Transverse colon (tissue), 4 donors: ENCODE measurements at regions not wholly inside any gene's neighbourhood (a gene's known extent, or its start where the extent isn't known, plus 50 kb on each side); places are given as distances from the start of the nearest gene placed in this dataset.

Experiments
- POLR2AphosphoS5 ChIP-seq, 3 donors: sonication (generic); formaldehyde crosslinking; IDR thresholded peaks; one replicate each; pipeline ENCODE4 v1.6.1; 2016; ENCODE audit warnings: antibody characterized with exemption in 3 of 3
- TF ChIP-seq, protein P1 (sequence below), 5 experiments: fragments of 200-600 bp in 3 of 5; fragments of 450-650 bp in 2 of 5; sonication (generic) in 3 of 5; IDR thresholded peaks; 1 replicate in 2 of 5; 2 replicates in 3 of 5; pipeline ENCODE4 v1.5.1; 2016 to 2017; ENCODE audit warnings: antibody characterized with exemption in 5 of 5, inconsistent platforms in 3 of 5, mild to moderate bottlenecking in 2 of 5, moderate library complexity in 1 of 5

DNA sequence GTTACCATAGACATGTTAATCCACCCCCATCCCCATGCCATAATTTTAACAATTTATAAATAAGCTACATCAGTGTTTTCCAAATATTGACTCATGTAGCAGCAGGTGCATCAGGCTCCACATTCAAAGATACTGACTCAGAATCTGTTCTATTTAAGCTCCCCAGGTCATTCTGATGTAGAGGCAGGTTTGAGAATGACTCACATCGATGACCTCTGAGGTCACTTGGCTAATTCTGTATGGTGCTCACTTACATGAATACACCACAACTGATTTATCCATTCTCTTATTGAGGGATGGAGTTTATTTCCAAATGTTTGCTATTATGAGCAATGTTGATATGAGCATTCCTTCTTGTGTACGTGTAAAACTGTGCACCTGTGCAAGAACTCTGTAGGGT is 1159.0 kb downstream of the TYW1 start:
- TF ChIP-seq, protein P1, sequence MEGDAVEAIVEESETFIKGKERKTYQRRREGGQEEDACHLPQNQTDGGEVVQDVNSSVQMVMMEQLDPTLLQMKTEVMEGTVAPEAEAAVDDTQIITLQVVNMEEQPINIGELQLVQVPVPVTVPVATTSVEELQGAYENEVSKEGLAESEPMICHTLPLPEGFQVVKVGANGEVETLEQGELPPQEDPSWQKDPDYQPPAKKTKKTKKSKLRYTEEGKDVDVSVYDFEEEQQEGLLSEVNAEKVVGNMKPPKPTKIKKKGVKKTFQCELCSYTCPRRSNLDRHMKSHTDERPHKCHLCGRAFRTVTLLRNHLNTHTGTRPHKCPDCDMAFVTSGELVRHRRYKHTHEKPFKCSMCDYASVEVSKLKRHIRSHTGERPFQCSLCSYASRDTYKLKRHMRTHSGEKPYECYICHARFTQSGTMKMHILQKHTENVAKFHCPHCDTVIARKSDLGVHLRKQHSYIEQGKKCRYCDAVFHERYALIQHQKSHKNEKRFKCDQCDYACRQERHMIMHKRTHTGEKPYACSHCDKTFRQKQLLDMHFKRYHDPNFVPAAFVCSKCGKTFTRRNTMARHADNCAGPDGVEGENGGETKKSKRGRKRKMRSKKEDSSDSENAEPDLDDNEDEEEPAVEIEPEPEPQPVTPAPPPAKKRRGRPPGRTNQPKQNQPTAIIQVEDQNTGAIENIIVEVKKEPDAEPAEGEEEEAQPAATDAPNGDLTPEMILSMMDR (IDR thresholded peaks at IDR 0.05), result no peak
- no peak for TF ChIP-seq POLR2AphosphoS5 (IDR thresholded peaks at IDR 0.05)
